Fibroblast of pulmonary artery (primary cell): ENCODE measurements at regions not wholly inside any gene's neighbourhood (a gene's known extent, or its start where the extent isn't known, plus 50 kb on each side); places are given as distances from the start of the nearest gene placed in this dataset.
A peak's percentile ranks its signal among the peaks of the same experiment; 100 is the strongest.

Source experiments
- DNase-seq: peaks from one replicate; pipeline ENCODE4 v3.0.0-alpha.2; 2010; ENCODE audit warnings: low read depth
- H3K4me3 ChIP-seq: replicated peaks from 2 replicates; pipeline ENCODE4 v1.5.1; 2011; ENCODE audit warnings: low read depth, mild to moderate bottlenecking, control low read depth, low read length, moderate library complexity
- TF ChIP-seq, protein P1 (sequence below): IDR thresholded peaks from 2 replicates; pipeline ENCODE4 v1.5.1; 2011; ENCODE audit warnings: mild to moderate bottlenecking, control low read depth, low read length, inconsistent platforms; ENCODE audit errors: missing control alignments

GRCh38 chr4:175109933-175110332 is 191.8 kb downstream of the ADAM29 start:
- TF ChIP-seq, protein P1, sequence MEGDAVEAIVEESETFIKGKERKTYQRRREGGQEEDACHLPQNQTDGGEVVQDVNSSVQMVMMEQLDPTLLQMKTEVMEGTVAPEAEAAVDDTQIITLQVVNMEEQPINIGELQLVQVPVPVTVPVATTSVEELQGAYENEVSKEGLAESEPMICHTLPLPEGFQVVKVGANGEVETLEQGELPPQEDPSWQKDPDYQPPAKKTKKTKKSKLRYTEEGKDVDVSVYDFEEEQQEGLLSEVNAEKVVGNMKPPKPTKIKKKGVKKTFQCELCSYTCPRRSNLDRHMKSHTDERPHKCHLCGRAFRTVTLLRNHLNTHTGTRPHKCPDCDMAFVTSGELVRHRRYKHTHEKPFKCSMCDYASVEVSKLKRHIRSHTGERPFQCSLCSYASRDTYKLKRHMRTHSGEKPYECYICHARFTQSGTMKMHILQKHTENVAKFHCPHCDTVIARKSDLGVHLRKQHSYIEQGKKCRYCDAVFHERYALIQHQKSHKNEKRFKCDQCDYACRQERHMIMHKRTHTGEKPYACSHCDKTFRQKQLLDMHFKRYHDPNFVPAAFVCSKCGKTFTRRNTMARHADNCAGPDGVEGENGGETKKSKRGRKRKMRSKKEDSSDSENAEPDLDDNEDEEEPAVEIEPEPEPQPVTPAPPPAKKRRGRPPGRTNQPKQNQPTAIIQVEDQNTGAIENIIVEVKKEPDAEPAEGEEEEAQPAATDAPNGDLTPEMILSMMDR, result no peak
- no peak for DNase-seq
- H3K4me3 ChIP-seq, result no peak overlapping the region

DNA sequence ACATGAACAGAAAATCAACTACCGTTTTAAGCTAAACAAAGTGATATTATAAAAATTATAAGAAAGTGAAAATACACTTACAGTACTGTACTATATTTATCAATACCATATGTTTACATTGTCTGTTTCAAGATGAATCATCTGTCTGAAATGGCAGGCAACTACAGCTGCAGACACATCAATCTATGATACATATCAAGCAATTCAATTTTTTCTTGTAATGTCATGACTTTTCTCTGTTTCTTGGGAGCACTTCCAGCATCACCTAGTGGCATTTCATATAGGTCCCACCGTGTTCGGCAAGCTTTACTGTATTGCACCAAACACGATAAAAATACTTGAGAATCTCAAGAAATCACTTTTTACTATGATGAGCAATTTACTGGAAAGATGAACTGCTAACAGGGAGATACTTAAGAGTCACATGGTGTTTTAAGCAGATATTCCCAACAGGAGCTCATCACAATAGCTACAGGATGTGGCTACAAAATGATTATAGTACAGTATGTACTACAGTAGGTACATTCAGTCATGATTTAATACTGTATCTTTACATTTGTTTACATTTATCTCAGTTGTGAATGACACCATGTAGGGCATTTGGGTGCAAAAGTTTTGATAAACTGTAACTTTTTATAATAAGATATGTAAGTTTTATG is 207.4 kb downstream of the ADAM29 start:
- no peak for DNase-seq
- TF ChIP-seq, protein P1, result no peak
- no peak overlapping the region for H3K4me3 ChIP-seq

DNA sequence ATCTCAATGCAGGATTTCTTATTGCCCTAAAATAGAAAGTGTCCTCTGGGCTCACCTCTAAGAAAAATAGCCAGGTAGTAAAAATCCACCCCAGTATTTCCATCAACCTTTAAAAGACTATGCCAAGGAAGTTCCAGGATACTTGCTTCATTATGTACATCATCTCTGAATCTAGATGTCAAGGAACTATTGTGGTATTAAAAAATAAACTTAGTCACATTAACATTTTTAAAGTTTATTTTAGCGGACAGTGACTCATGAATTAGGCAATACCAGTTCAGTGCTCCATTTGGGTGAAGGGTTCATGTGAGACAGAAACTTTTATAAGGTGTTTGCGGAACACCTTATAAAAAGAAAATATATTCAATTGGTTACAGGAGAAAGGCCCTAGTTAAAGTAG is 209.2 kb downstream of the ADAM29 start:
- TF ChIP-seq, protein P1, result no peak
- H3K4me3 ChIP-seq, result no peak overlapping the region
- DNase-seq, result peak; percentile 6

DNA sequence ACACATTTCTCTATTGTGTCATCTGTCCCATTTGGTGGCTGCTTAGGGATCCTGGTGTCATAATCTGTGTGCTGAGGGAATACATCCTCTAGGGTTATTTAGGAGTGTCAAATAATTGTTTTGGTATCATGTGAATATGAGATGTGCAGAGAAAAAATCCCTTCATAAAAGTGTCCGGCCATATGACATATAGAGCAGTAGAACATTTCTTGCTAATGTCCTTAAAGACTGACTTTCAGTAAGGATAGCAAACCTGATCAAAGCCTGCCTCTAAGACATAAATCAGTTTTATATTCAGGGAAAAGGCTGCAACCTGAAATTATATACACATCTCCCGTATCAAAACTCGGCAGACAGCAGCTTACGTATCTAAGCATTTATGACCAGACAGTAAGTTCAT is 211.6 kb downstream of the ADAM29 start:
- no peak overlapping the region for H3K4me3 ChIP-seq
- TF ChIP-seq, protein P1, result no peak
- DNase-seq, result no peak

GRCh38 chr4:175139205-175139604 is 221.0 kb downstream of the ADAM29 start:
- DNase-seq, result no peak
- H3K4me3 ChIP-seq, result no peak overlapping the region
- TF ChIP-seq, protein P1, result no peak

- TF ChIP-seq, protein P1, result no peak
- no peak for DNase-seq
- no peak overlapping the region for H3K4me3 ChIP-seq
Measured at GRCh38 chr4:175143116-175143515, 225.0 kb downstream of the ADAM29 start.

GRCh38 chr4:175146799-175147198 is 228.6 kb downstream of the ADAM29 start:
- H3K4me3 ChIP-seq, result no peak overlapping the region
- TF ChIP-seq, protein P1, result no peak
- no peak for DNase-seq
